ENCODE measurements at regions not wholly inside any gene's neighbourhood (a gene's known extent, or its start where the extent isn't known, plus 50 kb on each side); places are given as distances from the start of the nearest gene placed in this dataset.
A peak's percentile ranks its signal among the peaks of the same experiment; 100 is the strongest.
"Not testable (repeated sequence)": the region's sequence is repeated elsewhere in the genome, so short reads cannot be mapped to it uniquely, and the experiment has no call there.

- no peak for DNase-seq
These were observed 54.4 kb upstream of the LGR5 start for GRCh38 chr12:71385155-71385554.

- DNase-seq: not testable (repeated sequence)
These were observed 62.8 kb upstream of the LGR5 start for GRCh38 chr12:71376711-71377355.

GRCh38 chr12:71371122-71371521, 68.5 kb upstream of the LGR5 start:
- peak; percentile 64 for DNase-seq

- DNase-seq: no peak
These were observed 79.6 kb upstream of the LGR5 start for GRCh38 chr12:71360013-71360412.

DNA sequence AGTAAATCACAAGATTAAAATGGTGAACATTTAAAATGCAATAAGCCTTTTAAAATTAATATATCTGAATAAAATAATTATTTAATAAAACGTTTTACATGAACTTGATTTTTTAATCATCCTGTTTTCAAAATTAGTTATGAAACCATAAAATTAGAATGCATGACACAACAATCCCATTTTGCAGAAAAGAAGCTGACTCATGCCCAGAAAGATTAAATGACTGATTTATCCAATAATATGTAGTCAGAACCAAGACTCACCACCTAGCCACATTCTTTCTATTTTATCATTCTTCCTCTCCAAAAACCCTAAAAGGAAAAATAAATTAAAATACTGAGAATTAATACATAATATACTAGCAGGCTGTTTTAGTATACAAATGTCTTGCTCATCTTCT, 83.0 kb upstream of the LGR5 start:
- no peak for DNase-seq

DNA sequence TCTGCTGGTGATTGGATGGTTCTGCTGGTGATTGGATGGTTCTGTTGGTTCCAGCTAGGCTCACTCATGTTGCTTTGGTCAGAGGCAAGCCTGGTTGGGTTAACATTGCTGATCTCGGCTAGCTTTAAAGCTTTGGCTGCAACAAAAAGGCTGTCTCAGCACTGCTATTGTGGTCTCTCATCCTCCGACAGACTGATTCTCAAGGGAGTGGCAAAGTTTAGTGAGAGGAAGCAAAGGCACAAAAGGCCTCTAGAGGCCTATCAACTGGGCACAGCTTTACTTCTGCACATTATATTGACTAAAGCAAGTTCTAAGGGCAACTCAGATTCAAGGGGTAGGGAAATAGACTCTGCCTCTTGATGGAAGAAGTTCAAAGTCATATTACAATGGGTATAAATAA, 84.7 kb upstream of the LGR5 start:
- DNase-seq: no peak

DNA sequence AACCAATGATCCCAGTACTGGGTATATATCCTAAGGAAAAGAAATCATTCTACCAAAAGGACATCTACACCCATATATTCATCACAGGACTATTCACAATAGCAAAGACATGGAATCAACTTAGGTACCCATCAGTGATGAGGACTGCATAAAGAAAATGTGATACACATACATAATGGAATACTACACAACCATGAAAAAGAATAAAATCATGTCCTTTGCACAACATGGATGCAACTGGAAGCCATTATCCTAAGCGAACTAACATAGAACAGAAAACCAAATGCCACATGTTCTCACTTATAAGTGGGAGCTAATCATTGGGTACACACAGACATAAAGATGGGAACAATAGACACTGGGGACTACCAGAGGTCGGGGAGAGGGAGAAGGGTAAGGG, 86.0 kb upstream of the LGR5 start:
- no peak for DNase-seq

- no peak for DNase-seq
These were observed 89.6 kb upstream of the LGR5 start for GRCh38 chr12:71349950-71350349.

DNA sequence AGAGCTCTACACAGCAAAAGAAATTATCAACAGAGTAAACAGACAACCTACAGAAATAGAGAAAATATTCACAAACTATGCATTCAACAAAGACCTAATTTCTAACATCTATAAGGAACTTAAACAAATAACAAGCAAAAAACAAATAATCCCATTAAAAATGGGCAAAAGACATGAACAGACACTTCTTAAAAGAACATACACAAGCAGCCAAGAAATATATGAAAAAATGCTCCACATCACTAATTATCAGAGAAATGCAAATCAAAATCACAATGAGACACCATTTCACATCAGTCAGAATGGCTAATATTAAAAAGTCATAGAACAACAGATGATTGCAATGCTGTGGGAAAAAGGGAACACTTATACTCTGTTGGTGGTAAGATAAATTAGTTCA, 100.7 kb upstream of the LGR5 start:
- no peak for DNase-seq

- DNase-seq: no peak
These were observed 103.7 kb upstream of the LGR5 start for GRCh38 chr12:71335963-71336257.

DNA sequence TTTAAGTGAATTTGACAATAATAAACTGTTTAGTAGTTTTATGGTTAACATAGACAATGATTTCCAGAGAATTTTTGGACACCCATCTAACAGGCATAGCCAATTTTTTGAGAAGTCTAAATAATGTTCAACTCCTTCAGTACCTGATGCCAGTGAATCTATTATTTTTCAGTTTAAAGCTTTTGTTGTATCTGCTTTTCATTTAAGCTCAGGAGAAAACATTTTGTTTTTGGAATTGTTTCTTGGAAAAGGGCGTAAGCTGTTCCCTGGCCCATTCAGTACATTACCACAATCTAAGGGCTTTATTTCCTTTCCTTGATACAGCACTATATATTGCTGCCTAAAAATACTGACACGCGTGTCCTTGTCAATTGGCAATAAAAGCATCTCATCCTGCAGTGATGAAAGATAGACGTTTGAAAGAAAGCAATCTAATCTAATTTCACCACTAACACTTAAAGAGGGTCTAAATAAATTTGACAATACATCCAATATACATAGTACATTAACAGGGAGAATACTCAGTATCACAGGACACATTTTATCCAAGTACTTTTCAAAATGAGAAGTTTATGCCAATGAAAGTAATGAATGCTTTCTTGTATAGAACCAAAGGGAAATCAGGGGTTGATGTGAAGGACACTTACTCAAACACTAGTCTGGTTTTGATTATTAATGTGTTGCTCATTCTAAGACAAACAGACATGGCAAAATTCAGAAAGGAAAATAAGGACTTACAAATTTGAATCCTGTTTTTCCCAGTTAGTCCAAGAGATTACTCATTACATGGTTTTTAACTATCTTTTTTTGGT, 104.2 kb upstream of the LGR5 start:
- DNase-seq: no peak

DNA sequence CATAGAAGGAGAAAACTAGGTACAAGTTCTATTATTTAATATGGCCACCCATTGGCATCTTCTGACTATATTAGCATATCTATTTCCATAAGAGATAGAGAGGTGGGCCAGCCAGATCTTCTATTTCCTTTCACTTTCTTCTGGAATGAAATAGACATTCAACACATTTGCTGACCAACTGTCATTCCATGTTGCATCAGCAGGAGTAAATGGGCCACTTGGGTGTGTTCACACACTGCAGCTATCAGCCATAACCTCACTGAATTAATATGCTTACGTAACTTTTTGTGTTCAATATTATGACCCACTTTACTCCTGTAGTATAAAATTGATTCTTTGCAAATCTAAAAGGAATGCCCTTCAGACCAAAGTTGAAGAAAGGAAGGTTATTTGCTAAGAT, 106.2 kb upstream of the LGR5 start:
- DNase-seq: no peak

GRCh38 chr12:71329956-71330355, 109.6 kb upstream of the LGR5 start:
- DNase-seq: no peak

DNA sequence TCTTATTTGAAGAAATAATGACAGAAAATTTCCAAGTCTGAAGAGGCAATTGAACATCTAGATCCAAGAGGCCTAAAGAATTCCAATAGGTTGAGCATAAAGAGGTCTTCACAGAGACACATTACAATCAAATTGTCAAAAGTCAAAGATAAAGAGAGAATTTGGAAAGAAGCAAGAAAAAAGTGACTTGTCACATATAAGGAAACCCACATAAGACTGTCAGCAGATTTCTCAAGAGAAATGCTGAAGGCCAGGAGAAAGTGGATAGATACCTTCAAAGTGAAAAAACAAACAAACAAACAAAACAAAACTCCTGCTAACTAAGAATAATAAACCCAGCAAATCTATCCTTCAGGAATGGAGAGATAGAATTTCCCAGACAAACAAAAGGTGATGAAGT, 118.1 kb upstream of the LGR5 start:
- no peak for DNase-seq

GRCh38 chr12:71321130-71321529, 118.5 kb upstream of the LGR5 start:
- no peak for DNase-seq

GRCh38 chr12:71315328-71315985, 124.1 kb upstream of the LGR5 start:
- no peak for DNase-seq

GRCh38 chr12:71312768-71313403, 126.7 kb upstream of the LGR5 start:
- DNase-seq: peak; percentile 59

- not testable (repeated sequence) for DNase-seq
These were observed 128.0 kb upstream of the LGR5 start for GRCh38 chr12:71311611-71312010.

- no peak for DNase-seq
These were observed 132.8 kb upstream of the LGR5 start for GRCh38 chr12:71306808-71307207.

DNA sequence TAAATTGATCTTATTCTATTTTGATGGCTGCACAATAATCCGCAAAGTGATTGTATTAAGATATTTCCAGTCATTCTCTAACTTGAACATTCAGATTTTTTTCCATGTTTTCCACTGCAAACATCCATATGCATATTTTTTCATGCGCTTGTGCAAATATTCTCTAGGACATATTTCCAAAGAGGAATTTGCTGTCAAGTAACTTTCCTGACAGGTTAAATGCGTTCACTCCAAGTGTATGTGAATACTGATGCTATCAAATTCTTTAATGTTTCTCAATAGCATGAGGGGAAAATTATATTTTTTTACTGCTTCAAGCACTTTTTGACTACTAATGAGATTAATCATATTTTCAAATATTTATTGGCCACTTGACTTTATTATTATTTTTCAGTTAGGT, 135.3 kb upstream of the LGR5 start:
- no peak for DNase-seq

- DNase-seq: peak; percentile 67
These were observed 136.4 kb upstream of the LGR5 start for GRCh38 chr12:71303199-71303598.

DNA sequence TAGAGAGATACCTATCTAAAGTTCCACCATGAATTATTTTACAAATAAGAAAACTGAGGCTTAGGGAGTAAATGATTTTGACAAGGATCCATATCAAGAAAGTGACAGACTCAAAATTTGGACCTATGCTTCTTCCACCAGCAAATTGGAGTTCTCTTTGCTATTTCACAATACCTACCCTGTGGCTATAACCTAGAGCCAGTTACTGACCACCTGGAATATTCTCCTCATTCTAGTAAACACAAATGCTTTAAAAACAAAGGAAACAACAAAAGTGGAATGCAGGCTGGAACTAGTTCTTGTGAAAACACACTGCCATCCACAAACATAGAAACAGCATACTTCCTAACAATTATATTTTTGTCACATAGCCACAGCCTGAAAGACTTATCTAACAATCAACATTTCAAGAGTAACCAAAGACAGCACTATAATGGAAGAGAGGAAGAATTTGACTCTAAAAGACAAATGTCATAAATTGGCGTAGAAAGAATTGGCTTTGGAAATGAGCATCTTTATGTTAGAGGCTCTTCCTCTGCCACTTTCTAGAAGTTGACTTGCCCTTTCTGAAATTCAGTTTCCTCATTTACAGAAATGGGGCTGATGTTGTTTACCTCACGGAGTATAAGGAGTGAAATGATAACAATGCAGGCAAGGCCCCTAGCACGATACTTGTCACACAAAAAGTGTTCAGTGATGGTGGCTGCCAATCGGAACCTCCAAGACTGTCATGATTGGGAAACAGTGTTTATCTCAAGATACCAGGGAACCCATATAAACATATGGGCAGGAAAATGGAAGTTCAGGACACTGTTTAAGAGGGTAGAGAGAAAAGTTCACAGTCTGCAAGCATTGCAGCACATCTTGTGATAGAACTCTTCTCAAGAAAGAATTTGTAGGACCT, 138.6 kb upstream of the LGR5 start:
- DNase-seq: no peak

Data from fibroblast of upper back skin (primary cell).